ENCODE measurements at regions not wholly inside any gene's neighbourhood (a gene's known extent, or its start where the extent isn't known, plus 50 kb on each side); places are given as distances from the start of the nearest gene placed in this dataset.

DNA sequence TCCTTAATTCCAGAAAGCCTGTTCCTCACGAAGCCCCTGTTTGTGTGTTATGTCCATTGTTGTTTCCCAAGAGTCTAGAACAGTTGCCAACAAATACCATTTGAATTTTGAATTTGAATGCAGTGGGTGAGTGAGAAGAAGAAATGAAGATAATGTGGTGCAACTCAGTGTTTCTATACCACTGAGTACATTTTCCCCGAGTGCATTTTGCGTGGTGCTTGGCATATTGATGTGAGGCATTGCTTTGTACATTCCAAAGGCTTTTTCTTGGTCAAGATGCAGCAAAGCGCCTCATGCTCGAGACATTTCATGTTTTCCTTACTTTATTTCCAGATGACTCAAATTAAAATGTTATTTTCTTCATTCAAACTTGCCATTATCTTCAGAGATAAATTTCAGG is 253.1 kb upstream of the RPS6KA3 start:
- H3K27ac ChIP-seq = no peak overlapping the region
- TF ChIP-seq CTCF (conservative IDR thresholded peaks at IDR 0.05) (no peak), ZFX (IDR thresholded peaks at IDR 0.05) (no peak)

DNA sequence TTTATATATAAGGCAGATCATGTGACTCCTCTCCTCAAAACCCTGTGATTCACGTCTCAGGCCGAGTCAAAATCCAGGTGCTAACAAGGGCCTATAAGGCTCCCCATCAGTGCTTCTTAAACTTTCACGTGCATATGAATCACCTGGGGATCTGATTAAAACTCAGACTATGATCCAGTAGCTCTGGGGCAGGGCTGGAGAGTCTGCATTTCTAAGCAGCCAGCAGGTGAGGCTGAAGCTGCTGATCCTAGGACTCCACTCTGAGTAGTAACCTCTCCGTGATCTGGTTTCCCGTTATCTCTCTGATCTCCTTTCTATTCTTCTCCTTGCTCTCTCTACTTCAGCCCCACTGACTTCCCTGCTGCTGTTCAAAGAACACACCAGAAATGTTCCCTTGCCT is 252.4 kb upstream of the RPS6KA3 start:
- H3K27ac ChIP-seq = no peak overlapping the region
- no peak for TF ChIP-seq ZFX (IDR thresholded peaks at IDR 0.05)
- TF ChIP-seq CTCF (conservative IDR thresholded peaks at IDR 0.05) = no peak

GRCh38 chrX:20517565-20517964 is 250.9 kb upstream of the RPS6KA3 start:
- no peak overlapping the region for H3K27ac ChIP-seq
- TF ChIP-seq CTCF (conservative IDR thresholded peaks at IDR 0.05) = no peak
- no peak for TF ChIP-seq ZFX (IDR thresholded peaks at IDR 0.05)

DNA sequence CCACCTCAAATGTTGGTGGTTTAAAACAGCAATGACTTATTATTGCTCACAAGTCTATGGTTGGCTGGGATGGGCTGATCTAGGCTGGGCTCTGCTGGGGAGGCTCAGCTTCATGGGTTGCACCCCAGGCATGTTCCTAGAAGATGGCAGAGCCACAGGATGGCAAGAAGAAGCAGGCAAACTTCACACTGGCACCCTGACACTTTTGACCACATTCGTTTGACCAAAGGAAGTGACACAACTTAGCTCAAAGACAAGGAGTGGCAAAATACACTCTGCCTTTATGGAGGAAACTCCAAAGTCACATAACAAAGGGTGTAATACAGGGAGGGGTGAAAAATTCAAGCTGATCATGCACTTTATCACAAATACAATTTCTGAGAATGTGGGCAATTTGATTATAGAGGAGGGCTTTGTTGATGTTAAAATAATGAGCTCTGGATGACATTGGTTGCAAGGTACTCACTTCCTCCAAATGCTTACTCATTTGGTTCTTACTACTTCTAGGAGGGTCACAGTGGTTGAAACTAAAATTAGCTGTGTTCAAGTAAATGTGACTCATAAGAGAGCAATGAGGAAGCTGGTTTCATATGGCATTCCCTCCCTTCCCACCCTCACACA is 249.2 kb upstream of the RPS6KA3 start:
- H3K27ac ChIP-seq = no peak overlapping the region

GRCh38 chrX:20514358-20514757 is 247.6 kb upstream of the RPS6KA3 start:
- no peak overlapping the region for H3K27ac ChIP-seq
- no peak for TF ChIP-seq ZFX (IDR thresholded peaks at IDR 0.05)
- TF ChIP-seq CTCF (conservative IDR thresholded peaks at IDR 0.05) = no peak

More for the DNA sequence above, 249.2 kb upstream of the RPS6KA3 start:
- TF ChIP-seq ZFX (IDR thresholded peaks at IDR 0.05) = no peak
- no peak for TF ChIP-seq CTCF (conservative IDR thresholded peaks at IDR 0.05)

DNA sequence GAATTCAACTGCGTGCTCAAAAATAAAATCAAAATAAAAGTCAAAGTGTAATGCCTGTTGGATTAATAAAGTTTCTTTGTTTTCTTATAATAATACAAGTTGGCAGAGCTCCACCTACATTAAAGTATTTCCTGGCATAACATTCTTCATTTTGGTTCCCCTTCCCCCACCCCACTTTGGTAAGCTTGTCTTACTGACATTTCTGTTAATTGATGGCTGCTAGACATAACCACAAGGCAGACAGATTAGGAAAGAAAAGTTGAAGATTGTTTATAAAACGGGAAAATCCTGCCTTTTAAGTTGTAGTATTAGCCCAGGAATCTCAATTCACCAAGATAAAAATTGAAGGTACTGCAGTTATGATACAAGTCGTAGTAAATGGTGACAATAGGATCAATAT is 246.5 kb upstream of the RPS6KA3 start:
- TF ChIP-seq CTCF (conservative IDR thresholded peaks at IDR 0.05) (no peak), ZFX (IDR thresholded peaks at IDR 0.05) (no peak)
- no peak overlapping the region for H3K27ac ChIP-seq

GRCh38 chrX:20511792-20512191 is 245.1 kb upstream of the RPS6KA3 start:
- TF ChIP-seq CTCF (conservative IDR thresholded peaks at IDR 0.05) (no peak), ZFX (IDR thresholded peaks at IDR 0.05) (no peak)
- H3K27ac ChIP-seq = no peak overlapping the region
